Endothelial cell of umbilical vein (primary cell): ENCODE measurements at regions not wholly inside any gene's neighbourhood (a gene's known extent, or its start where the extent isn't known, plus 50 kb on each side); places are given as distances from the start of the nearest gene placed in this dataset.

Source experiments
- CTCF ChIP-seq, 2 donors: IDR thresholded peaks; 1 replicate in 1 of 2; 2 replicates in 1 of 2; pipeline ENCODE4 v1.5.1; 2011; ENCODE audit warnings: low read length in 2 of 2, mild to moderate bottlenecking in 2 of 2, moderate library complexity in 2 of 2, control low read depth in 1 of 2, inconsistent platforms in 1 of 2, low read depth in 1 of 2; ENCODE audit not compliant: insufficient read depth in 1 of 2; ENCODE audit errors: extremely low read depth in 1 of 2
- EZH2 ChIP-seq: IDR thresholded peaks from 2 replicates; pipeline ENCODE4 v1.6.1; 2012; ENCODE audit warnings: borderline replicate concordance, low read depth, mild to moderate bottlenecking, moderate library complexity, low read length, inconsistent platforms; ENCODE audit not compliant: severe bottlenecking
- JUN ChIP-seq: IDR thresholded peaks from 2 replicates; pipeline ENCODE4 v1.6.1; 2011; ENCODE audit warnings: borderline replicate concordance, low read depth; ENCODE audit not compliant: insufficient read length, insufficient read depth
- MAX ChIP-seq: IDR thresholded peaks from 2 replicates; pipeline ENCODE4 v1.6.1; 2011; ENCODE audit not compliant: insufficient read depth, insufficient read length
- POLR2A ChIP-seq: IDR thresholded peaks from 2 replicates; pipeline ENCODE4 v1.6.1; 2012; ENCODE audit warnings: low read depth, mild to moderate bottlenecking, control low read depth, low read length

GRCh38 chr10:20418286-20418685, 478.8 kb downstream of the NEBL start:
- TF ChIP-seq POLR2A (no peak), CTCF (IDR thresholded peaks at IDR 0.05; ENCODE audit: extremely low read depth in 1 of 2, insufficient read depth in 1 of 2, low read depth in 1 of 2, low read length in 2 of 2) (no peak), EZH2 (no peak), JUN (no peak), MAX (no peak)
